ENCODE measurements at regions not wholly inside any gene's neighbourhood (a gene's known extent, or its start where the extent isn't known, plus 50 kb on each side); places are given as distances from the start of the nearest gene placed in this dataset.

DNA sequence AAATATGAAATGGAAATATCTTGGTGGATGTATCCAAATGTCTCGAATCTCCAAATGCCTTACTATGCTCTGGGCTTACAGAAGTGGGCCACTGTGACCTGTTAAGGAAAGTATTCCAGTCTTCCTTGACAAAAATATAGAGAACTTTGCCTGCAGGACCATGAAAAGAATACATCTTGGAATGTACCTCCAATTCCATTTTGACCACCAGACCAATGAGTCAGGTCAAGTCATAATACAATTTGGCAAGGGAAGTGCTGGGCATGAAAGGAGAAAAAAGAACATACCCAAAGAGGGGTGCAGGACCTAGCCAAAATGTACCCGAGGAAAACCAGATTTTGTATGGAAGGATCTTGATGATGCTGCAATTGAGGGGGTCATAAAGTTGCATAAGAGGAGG lies 1153.7 kb upstream of the GOT2 start:
- TF ChIP-seq, protein P1, sequence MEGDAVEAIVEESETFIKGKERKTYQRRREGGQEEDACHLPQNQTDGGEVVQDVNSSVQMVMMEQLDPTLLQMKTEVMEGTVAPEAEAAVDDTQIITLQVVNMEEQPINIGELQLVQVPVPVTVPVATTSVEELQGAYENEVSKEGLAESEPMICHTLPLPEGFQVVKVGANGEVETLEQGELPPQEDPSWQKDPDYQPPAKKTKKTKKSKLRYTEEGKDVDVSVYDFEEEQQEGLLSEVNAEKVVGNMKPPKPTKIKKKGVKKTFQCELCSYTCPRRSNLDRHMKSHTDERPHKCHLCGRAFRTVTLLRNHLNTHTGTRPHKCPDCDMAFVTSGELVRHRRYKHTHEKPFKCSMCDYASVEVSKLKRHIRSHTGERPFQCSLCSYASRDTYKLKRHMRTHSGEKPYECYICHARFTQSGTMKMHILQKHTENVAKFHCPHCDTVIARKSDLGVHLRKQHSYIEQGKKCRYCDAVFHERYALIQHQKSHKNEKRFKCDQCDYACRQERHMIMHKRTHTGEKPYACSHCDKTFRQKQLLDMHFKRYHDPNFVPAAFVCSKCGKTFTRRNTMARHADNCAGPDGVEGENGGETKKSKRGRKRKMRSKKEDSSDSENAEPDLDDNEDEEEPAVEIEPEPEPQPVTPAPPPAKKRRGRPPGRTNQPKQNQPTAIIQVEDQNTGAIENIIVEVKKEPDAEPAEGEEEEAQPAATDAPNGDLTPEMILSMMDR (IDR thresholded peaks at IDR 0.05; ENCODE audit: control insufficient read depth, extremely low read depth, insufficient read depth) = no peak

DNA sequence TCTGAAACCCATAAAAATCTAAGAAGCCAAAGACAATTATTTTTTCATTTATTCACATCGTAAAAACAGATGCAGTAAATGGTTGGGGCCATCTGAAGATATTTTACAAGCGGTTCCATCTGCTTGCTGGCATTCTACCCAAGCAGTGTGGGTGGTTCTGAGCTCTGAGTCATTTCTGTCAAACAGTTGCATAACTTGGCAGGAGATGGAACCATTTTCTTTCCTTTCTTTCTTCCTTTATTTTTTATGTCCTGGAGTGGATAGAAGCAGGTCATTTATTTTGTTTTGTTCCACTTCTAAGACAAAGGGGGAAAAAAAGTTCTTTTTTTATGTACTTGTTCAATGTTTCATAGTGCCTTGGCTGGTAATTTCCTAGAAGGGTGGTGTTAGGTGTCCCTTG lies 1151.9 kb upstream of the GOT2 start:
- no peak overlapping the region for H3K4me3 ChIP-seq (ENCODE audit: low read depth, low read length)
- DNase-seq (ENCODE audit: low read depth) = peak; percentile 69
- TF ChIP-seq, protein P1 (IDR thresholded peaks at IDR 0.05; ENCODE audit: control insufficient read depth, extremely low read depth, insufficient read depth) = no peak

More for the DNA sequence above, 1153.7 kb upstream of the GOT2 start:
- DNase-seq (ENCODE audit: low read depth) = no peak
- no peak overlapping the region for H3K4me3 ChIP-seq (ENCODE audit: low read depth, low read length)

DNA sequence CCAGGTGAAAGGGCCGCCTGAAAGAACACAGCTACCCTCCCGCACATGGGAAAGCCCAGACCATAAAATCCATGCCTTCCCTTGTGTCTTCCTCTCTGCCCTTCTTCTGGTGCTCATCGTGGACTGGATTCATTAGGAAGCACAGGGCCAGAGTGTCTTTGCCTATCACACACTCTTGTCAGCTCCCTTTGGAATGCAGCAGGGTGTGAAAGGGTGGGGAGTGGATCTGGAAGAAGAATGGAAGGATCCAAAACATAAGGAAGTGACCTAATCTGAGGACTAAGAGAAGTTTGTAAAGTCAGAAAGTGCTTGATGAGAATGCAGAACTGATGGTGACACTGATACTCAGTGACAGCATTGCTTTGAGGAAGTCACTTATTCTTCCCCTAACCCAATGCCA lies 1147.3 kb upstream of the GOT2 start:
- H3K4me3 ChIP-seq (ENCODE audit: low read depth, low read length) = no peak overlapping the region
- no peak for DNase-seq (ENCODE audit: low read depth)
- TF ChIP-seq, protein P1 (IDR thresholded peaks at IDR 0.05; ENCODE audit: control insufficient read depth, extremely low read depth, insufficient read depth) = no peak

DNA sequence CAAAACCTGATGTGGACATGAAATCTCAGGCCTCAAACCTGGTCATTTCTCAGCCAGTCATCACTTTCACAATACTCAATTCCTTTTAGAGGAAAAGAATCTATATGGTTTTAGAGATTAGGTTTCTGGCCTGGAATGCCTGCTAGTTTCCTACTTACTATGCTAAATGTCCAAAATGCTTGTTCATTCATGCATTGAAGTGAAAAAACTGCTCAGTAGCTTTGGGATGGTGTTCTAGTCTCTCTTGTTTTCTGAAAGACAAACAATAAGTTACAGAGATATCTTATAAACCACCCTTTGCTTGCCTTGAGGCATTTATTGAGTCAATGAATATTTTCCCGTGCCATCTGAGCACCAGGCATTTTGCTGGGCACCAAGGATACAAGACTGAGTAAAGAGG lies 1146.5 kb upstream of the GOT2 start:
- H3K4me3 ChIP-seq (ENCODE audit: low read depth, low read length) = no peak overlapping the region
- TF ChIP-seq, protein P1 (IDR thresholded peaks at IDR 0.05; ENCODE audit: control insufficient read depth, extremely low read depth, insufficient read depth) = no peak
- DNase-seq (ENCODE audit: low read depth) = peak; percentile 80

DNA sequence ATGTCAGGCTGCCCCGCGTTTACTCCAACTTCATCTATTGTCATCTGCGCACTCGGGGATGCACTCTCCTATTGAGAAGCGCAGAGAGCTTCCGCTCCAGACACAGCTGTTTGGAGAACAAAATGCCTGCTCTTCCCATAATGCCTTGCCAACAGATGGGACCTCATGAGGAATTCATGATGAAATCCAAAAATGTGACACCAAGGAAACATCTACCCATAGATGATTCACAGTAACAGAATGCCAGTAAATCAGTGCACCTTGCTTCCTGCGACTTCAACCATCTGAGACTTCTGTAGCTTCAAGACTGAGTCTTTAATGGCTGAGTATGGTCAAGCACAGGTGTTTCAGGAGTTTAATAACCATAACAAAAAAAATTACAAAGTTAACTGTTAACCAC lies 1144.9 kb upstream of the GOT2 start:
- no peak overlapping the region for H3K4me3 ChIP-seq (ENCODE audit: low read depth, low read length)
- no peak for DNase-seq (ENCODE audit: low read depth)

DNA sequence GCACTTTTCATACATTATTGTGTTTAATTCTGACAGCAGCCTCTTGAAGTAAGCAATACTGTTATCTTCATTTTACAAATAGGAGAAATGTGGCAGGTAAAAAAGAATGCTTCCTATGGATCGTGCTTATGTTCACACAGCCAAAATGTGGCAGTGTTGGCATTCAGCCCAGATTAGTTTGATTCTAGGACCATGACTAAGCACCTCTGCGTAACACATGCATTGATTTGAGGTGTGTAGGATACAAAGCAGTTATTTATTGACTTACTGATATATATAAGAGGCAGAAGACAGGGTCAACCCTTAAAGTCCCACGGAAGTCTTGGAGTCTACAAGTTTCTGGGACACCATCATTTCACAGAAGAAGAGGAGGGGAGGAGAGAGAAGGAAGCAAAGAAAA lies 1144.4 kb upstream of the GOT2 start:
- TF ChIP-seq, protein P1 (IDR thresholded peaks at IDR 0.05; ENCODE audit: control insufficient read depth, extremely low read depth, insufficient read depth) = no peak
- DNase-seq (ENCODE audit: low read depth) = no peak
- no peak overlapping the region for H3K4me3 ChIP-seq (ENCODE audit: low read depth, low read length)

More for the DNA sequence above, 1144.9 kb upstream of the GOT2 start:
- TF ChIP-seq, protein P1 (IDR thresholded peaks at IDR 0.05; ENCODE audit: control insufficient read depth, extremely low read depth, insufficient read depth) = no peak

DNA sequence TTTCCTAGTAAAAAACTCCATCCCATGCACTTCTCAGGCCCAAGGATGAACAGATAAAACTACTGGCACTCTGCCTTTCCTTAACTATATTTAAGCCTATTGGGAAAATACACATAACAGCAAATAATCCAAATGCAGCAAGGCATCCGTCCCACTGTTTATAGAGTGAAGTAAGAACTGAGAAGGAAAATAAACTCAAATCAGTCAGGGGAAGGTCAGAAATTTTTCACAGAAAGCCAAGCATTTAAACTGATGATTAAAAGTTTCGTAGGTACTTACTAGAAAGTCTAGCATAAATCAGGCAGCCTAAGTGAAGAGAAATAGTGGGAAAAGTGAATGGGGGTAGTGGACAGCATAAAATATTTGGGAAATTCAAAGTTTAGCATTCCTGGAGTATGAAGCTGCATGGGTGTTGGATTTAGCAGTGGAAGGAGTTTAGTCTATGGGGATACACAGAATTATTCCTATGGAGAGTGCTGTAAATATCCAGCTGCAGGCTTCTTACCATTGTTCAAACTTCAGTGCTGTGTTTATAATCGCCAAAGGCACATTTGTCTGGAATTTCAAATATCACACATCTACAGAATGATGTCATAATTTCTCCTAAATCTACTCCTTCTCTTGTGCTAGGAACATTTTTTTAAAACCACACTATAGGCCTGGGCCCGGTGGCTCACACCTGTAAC lies 1131.0 kb upstream of the GOT2 start:
- no peak overlapping the region for H3K4me3 ChIP-seq (ENCODE audit: low read depth, low read length)
- no peak for DNase-seq (ENCODE audit: low read depth)
- TF ChIP-seq, protein P1 (IDR thresholded peaks at IDR 0.05; ENCODE audit: control insufficient read depth, extremely low read depth, insufficient read depth) = no peak

Measured in LNCaP clone FGC (cell line).